ENCODE measurements at regions not wholly inside any gene's neighbourhood (a gene's known extent, or its start where the extent isn't known, plus 50 kb on each side); places are given as distances from the start of the nearest gene placed in this dataset.

- TF ChIP-seq CTCF (IDR thresholded peaks at IDR 0.05) (no peak), POLR2A (IDR thresholded peaks at IDR 0.05) (no peak)
These were observed 186.7 kb downstream of the USP46 start for GRCh38 chr4:52472444-52472843.
